Bronchial epithelial cell (primary cell): ENCODE measurements at regions not wholly inside any gene's neighbourhood (a gene's known extent, or its start where the extent isn't known, plus 50 kb on each side); places are given as distances from the start of the nearest gene placed in this dataset.

Source experiments
- DNase-seq: peaks from one replicate; pipeline ENCODE4 v3.0.0-alpha.2; 2010; ENCODE audit warnings: low read depth
- FAIRE-seq: peaks from 2 replicates; lab custom pipeline; 2011; peaks lifted over from hg19 to GRCh38; lab: Jason Lieb, UNC
- H3K27me3 ChIP-seq: 2 replicates; pipeline ENCODE4 v1.5.1; 2011; ENCODE audit warnings: low read length; ENCODE audit not compliant: control insufficient read depth, insufficient read depth
- H3K36me3 ChIP-seq: 2 replicates; pipeline ENCODE4 v1.5.1; 2011; ENCODE audit warnings: low read length; ENCODE audit not compliant: control insufficient read depth, insufficient read depth
- H3K4me3 ChIP-seq: 2 replicates; pipeline ENCODE4 v1.5.1; 2011; ENCODE audit warnings: mild to moderate bottlenecking, low read depth, low read length, control low read depth
- TF ChIP-seq, protein P1 (sequence below): IDR thresholded peaks from 2 replicates; pipeline ENCODE4 v1.5.1; 2011; ENCODE audit warnings: mild to moderate bottlenecking, moderate library complexity, low read length, control low read depth, inconsistent platforms; ENCODE audit not compliant: insufficient read depth, severe bottlenecking

DNA sequence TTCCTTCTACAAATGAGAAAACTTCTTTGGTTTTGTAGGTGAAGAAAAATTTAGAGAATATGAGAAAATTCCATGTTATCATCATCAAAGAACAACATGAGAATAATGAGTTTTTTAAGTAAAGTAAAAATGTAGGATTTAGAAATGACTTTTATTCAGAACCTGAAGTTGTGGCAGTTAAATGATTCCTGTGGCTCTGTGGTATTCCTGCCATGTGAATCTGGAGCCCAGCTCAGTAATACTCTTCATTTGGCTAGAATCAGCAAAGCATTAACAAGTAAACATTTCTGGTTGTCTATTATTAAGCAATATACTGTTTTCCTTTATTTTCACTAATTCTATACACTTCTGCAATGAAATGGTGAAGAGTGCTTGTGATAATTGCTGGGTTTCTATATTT is 95.6 kb upstream of the E2F7 start:
- Histone ChIP-seq H3K27me3 (no peaks in the 10 kb centered on the region), H3K4me3 (no peak overlapping the region), H3K36me3 (no peaks in the 10 kb centered on the region)
- TF ChIP-seq, protein P1, sequence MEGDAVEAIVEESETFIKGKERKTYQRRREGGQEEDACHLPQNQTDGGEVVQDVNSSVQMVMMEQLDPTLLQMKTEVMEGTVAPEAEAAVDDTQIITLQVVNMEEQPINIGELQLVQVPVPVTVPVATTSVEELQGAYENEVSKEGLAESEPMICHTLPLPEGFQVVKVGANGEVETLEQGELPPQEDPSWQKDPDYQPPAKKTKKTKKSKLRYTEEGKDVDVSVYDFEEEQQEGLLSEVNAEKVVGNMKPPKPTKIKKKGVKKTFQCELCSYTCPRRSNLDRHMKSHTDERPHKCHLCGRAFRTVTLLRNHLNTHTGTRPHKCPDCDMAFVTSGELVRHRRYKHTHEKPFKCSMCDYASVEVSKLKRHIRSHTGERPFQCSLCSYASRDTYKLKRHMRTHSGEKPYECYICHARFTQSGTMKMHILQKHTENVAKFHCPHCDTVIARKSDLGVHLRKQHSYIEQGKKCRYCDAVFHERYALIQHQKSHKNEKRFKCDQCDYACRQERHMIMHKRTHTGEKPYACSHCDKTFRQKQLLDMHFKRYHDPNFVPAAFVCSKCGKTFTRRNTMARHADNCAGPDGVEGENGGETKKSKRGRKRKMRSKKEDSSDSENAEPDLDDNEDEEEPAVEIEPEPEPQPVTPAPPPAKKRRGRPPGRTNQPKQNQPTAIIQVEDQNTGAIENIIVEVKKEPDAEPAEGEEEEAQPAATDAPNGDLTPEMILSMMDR = no peak
- DNase-seq (no peak), FAIRE-seq (no peak)

DNA sequence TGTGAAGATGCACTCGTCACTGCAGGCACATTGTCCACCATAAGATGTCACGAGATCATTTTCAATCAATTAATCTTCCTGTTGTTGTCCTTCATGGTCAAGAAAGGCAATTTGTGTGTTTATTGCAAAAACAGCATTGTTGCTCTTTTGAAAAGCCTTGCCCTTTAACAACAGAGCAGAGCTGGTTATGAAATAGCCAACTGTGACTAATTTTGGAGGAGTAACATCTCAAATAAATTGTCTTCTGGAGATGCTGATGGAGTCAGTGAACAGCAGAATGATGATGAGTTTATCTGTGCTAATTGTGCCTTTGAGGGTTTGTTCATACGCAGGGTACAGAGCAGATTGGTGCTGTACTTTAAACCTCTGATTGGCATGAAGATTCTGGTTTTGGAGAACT is 88.3 kb upstream of the E2F7 start:
- Histone ChIP-seq H3K4me3 (no peak overlapping the region), H3K27me3 (no peaks in the 10 kb centered on the region), H3K36me3 (no peaks in the 10 kb centered on the region)
- no peak for DNase-seq
- TF ChIP-seq, protein P1 = no peak
- FAIRE-seq = no peak

DNA sequence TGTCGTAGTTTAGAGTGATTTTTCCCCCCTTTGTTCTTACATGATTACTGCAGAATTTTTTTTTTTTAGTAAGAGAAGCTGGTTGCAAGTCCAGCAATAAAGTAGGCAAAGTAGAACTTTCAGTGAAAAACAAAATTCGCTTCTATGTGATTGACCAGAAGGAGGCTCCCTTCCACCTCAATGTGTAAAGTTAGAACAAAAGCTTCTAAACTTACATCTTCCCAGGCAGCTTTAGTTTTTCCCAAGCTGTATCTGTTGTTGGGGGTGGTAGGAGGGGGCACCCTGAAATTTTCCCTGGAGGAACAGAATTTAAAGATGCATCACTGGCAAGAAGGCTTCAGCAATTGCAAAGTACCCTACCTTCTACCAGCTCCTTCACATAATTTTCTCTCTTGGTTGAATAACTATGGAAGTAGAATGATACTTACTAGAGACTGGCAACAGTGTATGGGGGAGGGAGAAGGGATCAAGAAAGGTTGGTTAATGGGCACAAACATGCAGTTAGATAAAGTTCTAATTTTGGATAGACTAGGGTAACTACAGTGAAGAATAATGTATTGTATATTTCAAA is 87.3 kb upstream of the E2F7 start:
- peak; percentile 35 for DNase-seq

DNA sequence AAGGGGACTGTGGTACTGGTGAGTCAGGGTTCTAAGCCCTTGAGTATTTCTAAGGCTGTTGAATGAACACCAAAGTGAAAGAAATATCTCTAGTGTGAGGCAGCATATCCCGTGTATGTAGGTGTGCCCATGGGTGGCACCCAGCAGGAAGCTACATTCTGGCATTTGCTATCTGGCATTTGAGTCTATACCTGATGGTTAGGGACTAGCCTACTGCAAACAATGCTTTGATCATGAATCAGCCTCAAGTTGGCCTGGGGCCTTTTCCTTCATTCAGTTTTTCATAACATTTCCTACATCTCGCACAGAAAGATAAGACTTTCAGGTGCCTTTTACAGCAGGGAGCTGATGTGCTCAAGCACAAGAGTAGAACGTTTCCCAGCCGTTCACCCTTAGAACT is 85.7 kb upstream of the E2F7 start:
- Histone ChIP-seq H3K36me3 (no peaks in the 10 kb centered on the region), H3K27me3 (no peaks in the 10 kb centered on the region), H3K4me3 (no peak overlapping the region)
- FAIRE-seq (peak; percentile 18), DNase-seq (peak; percentile 77)
- TF ChIP-seq, protein P1 = no peak

More for the DNA sequence above, 87.3 kb upstream of the E2F7 start:
- no peaks in the 10 kb centered on the region for H3K36me3 ChIP-seq
- TF ChIP-seq, protein P1 = peak; percentile 48
- no peak for FAIRE-seq
- no peaks in the 10 kb centered on the region for H3K27me3 ChIP-seq
- no peak overlapping the region for H3K4me3 ChIP-seq

DNA sequence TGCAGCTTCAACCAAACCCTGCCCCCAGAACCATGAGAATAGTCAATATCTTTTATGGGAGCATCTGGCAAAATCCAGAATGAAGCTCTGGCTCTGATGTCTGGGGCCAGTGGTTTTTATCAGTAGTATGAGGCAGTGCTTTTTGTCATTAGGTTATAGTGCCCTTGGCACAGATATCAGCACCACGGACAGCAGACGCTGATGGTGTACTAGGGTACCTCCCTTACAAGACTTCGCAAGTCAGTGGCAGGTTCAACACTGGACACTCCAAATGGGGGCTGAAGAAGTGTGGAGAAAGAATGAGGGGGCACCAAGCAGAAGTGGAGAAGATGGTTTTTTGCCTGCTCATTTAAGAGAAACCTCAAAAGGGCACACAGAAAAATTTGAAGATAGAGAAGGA is 68.2 kb upstream of the E2F7 start:
- no peaks in the 10 kb centered on the region for H3K36me3 ChIP-seq
- DNase-seq = peak; percentile 49
- TF ChIP-seq, protein P1 = no peak
- no peak for FAIRE-seq
- peaks cover 8% of the 10 kb centered on the region for H3K27me3 ChIP-seq
- no peak overlapping the region for H3K4me3 ChIP-seq

DNA sequence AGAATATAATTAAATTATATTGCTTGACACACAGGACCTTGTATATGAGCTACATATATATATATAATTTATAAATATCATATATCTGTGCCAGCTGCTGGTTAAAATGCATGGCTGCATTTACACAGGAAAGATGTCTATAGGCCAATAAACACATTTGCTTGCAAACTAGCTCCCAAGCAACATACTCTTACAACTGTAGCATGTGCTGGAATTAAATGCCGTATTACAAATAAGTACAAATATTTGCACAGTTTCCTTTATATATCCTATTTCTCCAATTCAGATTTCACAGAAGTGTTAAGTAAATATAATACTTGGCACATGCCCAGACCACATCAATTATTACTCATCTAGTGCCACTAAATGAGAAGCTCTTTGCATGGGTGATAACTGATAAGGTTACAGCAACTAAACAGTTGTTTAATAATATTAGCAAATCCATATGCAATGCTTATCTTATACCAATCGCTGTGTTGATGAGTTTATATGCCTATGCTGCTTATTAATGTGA is 66.7 kb upstream of the E2F7 start:
- Histone ChIP-seq H3K4me3 (no peak overlapping the region), H3K36me3 (no peaks in the 10 kb centered on the region), H3K27me3 (peaks cover 8% of the 10 kb centered on the region)
- DNase-seq (peak; percentile 66), FAIRE-seq (no peak)
- TF ChIP-seq, protein P1 = no peak
